ENCODE measurements at regions not wholly inside any gene's neighbourhood (a gene's known extent, or its start where the extent isn't known, plus 50 kb on each side); places are given as distances from the start of the nearest gene placed in this dataset.

- no peak for TF ChIP-seq POLR2AphosphoS5 (IDR thresholded peaks at IDR 0.05; ENCODE audit: insufficient read depth in 1 of 2, low read depth in 1 of 2)
- no peak for TF ChIP-seq CTCF (IDR thresholded peaks at IDR 0.05)
- no peak for TF ChIP-seq POLR2A (IDR thresholded peaks at IDR 0.05)
Measured at GRCh38 chr2:13114391-13114790, 397.7 kb downstream of the TRIB2 start.

Data from vagina (tissue), 2 donors.